ENCODE measurements at regions not wholly inside any gene's neighbourhood (a gene's known extent, or its start where the extent isn't known, plus 50 kb on each side); places are given as distances from the start of the nearest gene placed in this dataset.

DNA sequence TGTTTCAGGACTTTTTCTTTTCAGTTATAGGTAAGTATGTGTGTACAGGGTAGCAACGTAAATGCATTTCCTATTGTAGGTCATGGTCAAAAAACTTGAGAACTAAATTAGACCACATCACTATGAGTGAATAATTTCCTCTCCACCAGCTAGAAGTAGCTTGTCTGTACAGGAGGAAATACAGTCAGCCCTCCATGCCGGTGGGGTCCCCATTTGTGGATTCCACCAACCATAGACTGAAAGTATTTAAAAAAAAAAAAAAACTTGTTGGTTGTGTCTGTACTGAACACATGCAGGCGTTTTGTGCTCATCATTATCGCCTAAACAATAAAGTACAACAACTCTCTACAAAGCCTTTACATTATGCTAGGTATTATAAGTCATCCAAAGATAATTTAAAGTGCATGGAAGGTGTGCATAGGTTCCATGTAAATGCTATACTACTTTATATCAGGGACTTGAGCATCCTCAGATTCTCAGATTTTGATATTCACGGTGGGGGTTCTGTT is 94.2 kb upstream of the NDUFV2 start:
- TF ChIP-seq, protein P1, sequence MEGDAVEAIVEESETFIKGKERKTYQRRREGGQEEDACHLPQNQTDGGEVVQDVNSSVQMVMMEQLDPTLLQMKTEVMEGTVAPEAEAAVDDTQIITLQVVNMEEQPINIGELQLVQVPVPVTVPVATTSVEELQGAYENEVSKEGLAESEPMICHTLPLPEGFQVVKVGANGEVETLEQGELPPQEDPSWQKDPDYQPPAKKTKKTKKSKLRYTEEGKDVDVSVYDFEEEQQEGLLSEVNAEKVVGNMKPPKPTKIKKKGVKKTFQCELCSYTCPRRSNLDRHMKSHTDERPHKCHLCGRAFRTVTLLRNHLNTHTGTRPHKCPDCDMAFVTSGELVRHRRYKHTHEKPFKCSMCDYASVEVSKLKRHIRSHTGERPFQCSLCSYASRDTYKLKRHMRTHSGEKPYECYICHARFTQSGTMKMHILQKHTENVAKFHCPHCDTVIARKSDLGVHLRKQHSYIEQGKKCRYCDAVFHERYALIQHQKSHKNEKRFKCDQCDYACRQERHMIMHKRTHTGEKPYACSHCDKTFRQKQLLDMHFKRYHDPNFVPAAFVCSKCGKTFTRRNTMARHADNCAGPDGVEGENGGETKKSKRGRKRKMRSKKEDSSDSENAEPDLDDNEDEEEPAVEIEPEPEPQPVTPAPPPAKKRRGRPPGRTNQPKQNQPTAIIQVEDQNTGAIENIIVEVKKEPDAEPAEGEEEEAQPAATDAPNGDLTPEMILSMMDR (IDR thresholded peaks at IDR 0.05; ENCODE audit: borderline replicate concordance, extremely low read depth, low read length, poor library complexity, severe bottlenecking): no peak
- no peak for TF ChIP-seq EZH2 (IDR thresholded peaks at IDR 0.05; ENCODE audit: borderline replicate concordance, low read depth, low read length, severe bottlenecking)

Measured in DND-41 (cell line).